ENCODE measurements at regions not wholly inside any gene's neighbourhood (a gene's known extent, or its start where the extent isn't known, plus 50 kb on each side); places are given as distances from the start of the nearest gene placed in this dataset.
"Not testable (repeated sequence)": the region's sequence is repeated elsewhere in the genome, so short reads cannot be mapped to it uniquely, and the experiment has no call there.

DNA sequence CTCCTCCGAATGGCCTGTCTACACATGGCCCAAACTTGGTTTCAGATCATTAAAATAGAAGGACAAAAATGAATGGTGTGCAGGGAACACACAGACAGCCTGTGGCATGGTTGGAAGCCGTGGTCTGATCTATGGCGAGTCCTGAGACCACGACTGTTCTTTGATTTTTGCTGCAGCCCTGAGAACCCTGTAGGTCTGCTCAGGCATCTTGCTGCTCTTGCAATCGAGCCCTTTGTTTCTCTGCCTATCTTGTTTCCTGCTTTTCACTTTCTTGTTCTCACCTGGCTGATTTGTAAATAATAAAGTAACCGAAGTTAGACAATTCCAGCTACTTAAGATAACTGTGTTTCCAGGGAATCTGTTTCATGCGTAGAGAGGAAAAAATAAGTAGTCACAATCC lies 54.1 kb upstream of the NBPF9 start:
- H3K27ac Mint-ChIP-seq; H3K36me3 Mint-ChIP-seq; ATAC-seq; DNase-seq (ENCODE audit: low spot score in 2 of 2); H3K9me3 Mint-ChIP-seq: not testable (repeated sequence)

GRCh38 chr1:149158308-149158707 lies 55.0 kb upstream of the NBPF9 start:
- ATAC-seq; DNase-seq (ENCODE audit: low spot score in 2 of 2); H3K27ac Mint-ChIP-seq; H3K36me3 Mint-ChIP-seq; H3K9me3 Mint-ChIP-seq: not testable (repeated sequence)

DNA sequence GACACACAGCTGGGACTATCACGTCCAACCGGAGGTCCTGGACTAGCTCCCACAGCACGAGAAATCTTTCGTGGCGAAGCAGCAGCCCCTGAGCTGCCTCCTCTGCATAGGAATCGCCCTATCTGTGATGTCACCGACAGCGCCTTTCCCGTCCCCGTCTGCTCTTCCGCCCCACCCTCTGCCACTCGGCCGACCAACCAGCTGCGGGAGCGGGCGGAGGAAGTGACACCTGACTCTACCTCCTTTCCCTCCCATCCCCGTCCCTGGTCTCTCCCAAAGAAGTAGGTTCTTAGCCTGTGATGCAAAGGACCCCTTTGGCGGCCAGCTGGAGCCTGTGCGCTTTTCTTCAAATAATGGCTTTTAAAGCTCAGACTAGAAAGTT lies 59.7 kb upstream of the NBPF9 start:
- ATAC-seq = peak; percentile 86 to 88
- H3K9me3 Mint-ChIP-seq; DNase-seq (ENCODE audit: low spot score in 2 of 2); H3K27ac Mint-ChIP-seq; H3K36me3 Mint-ChIP-seq: not testable (repeated sequence)

DNA sequence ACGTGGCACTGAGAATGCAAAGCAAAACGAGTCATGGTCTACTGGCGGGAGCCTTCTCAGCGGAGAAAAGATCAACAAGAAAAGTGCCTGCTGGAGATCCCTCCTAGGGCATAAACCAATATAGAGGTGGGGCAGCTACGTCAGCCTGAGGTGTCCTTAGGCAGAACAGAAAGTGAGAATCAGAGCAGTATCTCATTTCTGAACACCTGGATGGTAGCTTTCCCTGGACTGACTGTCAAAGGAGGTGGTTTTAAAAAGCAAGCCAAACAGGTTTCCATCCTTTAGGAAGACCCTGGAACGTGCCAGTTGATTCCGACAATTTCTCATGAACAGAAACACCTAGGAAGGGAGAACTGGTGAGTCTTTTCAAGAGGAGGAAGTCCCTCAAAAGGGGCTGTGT lies 71.4 kb upstream of the NBPF9 start:
- DNase-seq (ENCODE audit: low spot score in 2 of 2); H3K9me3 Mint-ChIP-seq; H3K36me3 Mint-ChIP-seq; ATAC-seq; H3K27ac Mint-ChIP-seq: not testable (repeated sequence)

- H3K36me3 Mint-ChIP-seq = not testable (repeated sequence)
These were observed 72.5 kb upstream of the NBPF9 start for GRCh38 chr1:149175812-149176211.

DNA sequence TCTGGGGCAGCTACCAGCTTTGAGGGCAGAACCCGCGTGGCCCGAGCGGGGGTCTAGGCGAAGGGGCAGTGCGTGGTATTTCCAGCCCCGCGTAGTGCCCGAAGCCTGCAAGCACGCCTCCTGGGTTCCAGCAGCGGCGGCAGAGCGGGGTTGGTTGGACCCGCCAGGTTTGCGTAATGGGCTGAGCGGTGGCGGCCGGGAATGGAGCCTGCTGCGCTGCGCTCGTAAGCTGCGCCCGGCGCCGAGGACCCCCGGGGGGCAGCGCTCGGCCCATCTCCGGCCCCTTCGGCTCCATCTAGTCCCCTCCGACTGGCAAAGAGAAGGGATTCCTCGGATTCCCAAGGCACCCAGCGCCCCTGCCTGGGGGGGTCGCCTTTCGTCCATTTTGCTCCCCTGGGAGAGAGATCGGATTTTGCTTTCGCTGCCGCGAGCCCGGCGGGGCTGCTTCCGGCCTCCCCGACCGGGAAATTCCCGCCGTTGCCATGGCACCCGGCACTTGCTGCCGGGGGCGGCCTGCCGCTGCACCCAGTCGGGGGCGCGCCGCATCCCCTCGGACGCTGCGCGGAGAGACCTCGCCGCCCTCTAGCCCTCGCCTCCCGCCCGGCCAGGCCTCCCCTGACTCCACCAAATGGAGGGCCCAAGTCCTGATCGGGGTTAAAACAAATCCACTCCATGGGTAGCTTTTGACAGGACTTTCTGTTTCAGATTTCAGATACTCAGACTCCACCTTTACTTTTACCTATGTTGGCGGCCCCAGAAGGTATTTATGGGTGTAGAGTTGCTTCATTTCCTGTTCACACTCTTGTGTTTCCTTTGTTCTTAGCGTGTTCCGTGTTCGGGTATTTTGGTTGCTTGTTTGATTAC lies 73.3 kb upstream of the NBPF9 start:
- DNase-seq (ENCODE audit: low spot score in 2 of 2) = peak; percentile 55 to 80
- not testable (repeated sequence) for H3K9me3 Mint-ChIP-seq, H3K36me3 Mint-ChIP-seq, ATAC-seq
- peak overlapping the region; percentile 81 to 85 for H3K27ac Mint-ChIP-seq

More at GRCh38 chr1:149175812-149176211, 72.5 kb upstream of the NBPF9 start:
- not testable (repeated sequence) for DNase-seq (ENCODE audit: low spot score in 2 of 2); ATAC-seq; H3K27ac Mint-ChIP-seq; H3K9me3 Mint-ChIP-seq

DNA sequence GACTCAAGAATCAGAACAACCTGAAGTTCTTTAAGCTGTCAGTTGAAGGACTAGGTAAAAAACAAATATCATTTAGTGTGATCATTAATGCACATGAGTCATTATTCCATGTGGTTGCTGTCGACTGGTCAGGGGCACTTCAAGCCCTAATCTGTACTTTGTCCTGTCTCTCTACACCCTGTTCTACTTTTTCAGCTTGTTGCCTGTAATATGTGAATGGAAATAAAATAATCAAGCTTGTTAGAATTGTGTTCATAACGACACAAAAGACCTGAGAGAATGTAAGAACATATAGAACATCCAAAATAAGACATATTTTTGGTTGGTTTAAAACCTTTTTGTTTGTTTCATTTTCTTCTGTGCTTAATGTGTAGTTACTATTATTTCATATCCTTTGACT lies 87.4 kb upstream of the NBPF9 start:
- not testable (repeated sequence) for H3K9me3 Mint-ChIP-seq; DNase-seq (ENCODE audit: low spot score in 2 of 2); H3K36me3 Mint-ChIP-seq; H3K27ac Mint-ChIP-seq; ATAC-seq

- not testable (repeated sequence) for H3K9me3 Mint-ChIP-seq; H3K36me3 Mint-ChIP-seq; ATAC-seq; DNase-seq (ENCODE audit: low spot score in 2 of 2); H3K27ac Mint-ChIP-seq
These were observed 93.3 kb upstream of the NBPF9 start for GRCh38 chr1:149196651-149197050.

DNA sequence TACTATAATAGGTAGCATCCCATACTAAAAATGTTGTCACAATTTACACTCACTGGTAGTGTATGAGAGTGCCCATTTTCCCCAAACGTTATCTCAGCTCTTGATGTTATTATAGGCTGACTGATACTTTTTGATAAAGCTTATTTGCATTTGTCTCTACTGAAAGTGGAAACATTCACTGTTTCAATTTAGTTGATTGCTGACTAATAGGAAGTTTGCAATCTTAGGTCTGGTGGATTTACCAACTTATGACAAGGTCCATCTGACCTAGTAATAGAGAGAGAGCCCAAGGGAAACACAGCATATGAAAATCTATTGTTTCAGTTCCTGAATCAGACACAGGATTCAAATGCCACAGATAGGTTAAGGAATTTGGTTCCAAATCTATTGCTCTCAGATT lies 97.2 kb upstream of the NBPF9 start:
- ATAC-seq = peak in 1 of 2 donors; percentile 33
- not testable (repeated sequence) for H3K9me3 Mint-ChIP-seq; DNase-seq (ENCODE audit: low spot score in 2 of 2); H3K36me3 Mint-ChIP-seq; H3K27ac Mint-ChIP-seq

- not testable (repeated sequence) for H3K36me3 Mint-ChIP-seq; ATAC-seq; H3K9me3 Mint-ChIP-seq; H3K27ac Mint-ChIP-seq; DNase-seq (ENCODE audit: low spot score in 2 of 2)
These were observed 98.9 kb upstream of the NBPF9 start for GRCh38 chr1:149202283-149202682.

DNA sequence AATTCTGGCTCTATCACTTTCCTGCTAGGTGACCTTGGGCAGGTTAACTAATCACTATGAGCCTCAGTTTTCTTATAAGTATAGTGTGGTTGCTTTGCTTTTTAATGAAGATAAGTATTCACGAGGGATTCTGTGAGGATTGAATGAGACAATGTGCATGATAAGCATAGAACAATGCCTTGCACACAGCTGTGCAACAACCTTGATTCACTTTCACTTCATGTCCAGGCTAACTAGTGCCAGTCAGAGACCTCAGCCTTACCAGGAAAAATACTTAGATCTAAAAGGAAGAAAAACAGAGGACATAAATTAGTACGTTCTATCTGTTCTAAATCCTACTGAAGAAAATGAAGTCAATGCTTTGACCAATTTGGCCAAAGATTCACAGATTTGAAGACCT lies 101.0 kb upstream of the NBPF9 start:
- not testable (repeated sequence) for H3K27ac Mint-ChIP-seq; DNase-seq (ENCODE audit: low spot score in 2 of 2); H3K36me3 Mint-ChIP-seq; ATAC-seq; H3K9me3 Mint-ChIP-seq

GRCh38 chr1:149208836-149209235 lies 105.5 kb upstream of the NBPF9 start:
- H3K27ac Mint-ChIP-seq; DNase-seq (ENCODE audit: low spot score in 2 of 2); H3K36me3 Mint-ChIP-seq; ATAC-seq; H3K9me3 Mint-ChIP-seq: not testable (repeated sequence)

- not testable (repeated sequence) for H3K36me3 Mint-ChIP-seq; H3K9me3 Mint-ChIP-seq; DNase-seq (ENCODE audit: low spot score in 2 of 2); ATAC-seq; H3K27ac Mint-ChIP-seq
These were observed 108.5 kb upstream of the NBPF9 start for GRCh38 chr1:149211757-149212420.

DNA sequence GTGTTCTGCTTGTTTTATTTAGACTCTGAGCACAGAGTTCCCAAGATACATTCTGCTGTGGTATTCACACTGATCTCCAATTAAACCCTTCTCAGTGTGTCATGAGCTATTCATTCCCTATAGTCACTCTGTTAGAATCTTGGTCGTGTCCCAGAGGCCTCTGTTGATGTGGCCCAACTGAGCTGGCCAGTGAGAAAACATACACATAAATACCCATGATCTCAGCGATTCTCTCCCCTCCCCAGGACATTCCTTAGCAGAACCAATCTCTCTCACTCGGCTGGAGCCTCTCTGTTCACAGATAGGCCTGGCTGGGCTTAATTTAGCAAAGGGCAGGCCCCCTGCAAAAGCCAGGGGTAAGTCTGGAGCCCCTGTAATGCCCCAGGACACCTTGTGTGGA lies 109.6 kb upstream of the NBPF9 start:
- not testable (repeated sequence) for DNase-seq (ENCODE audit: low spot score in 2 of 2); ATAC-seq; H3K36me3 Mint-ChIP-seq; H3K27ac Mint-ChIP-seq; H3K9me3 Mint-ChIP-seq

GRCh38 chr1:149213673-149214072 lies 110.3 kb upstream of the NBPF9 start:
- not testable (repeated sequence) for H3K9me3 Mint-ChIP-seq; H3K36me3 Mint-ChIP-seq; H3K27ac Mint-ChIP-seq; DNase-seq (ENCODE audit: low spot score in 2 of 2); ATAC-seq

DNA sequence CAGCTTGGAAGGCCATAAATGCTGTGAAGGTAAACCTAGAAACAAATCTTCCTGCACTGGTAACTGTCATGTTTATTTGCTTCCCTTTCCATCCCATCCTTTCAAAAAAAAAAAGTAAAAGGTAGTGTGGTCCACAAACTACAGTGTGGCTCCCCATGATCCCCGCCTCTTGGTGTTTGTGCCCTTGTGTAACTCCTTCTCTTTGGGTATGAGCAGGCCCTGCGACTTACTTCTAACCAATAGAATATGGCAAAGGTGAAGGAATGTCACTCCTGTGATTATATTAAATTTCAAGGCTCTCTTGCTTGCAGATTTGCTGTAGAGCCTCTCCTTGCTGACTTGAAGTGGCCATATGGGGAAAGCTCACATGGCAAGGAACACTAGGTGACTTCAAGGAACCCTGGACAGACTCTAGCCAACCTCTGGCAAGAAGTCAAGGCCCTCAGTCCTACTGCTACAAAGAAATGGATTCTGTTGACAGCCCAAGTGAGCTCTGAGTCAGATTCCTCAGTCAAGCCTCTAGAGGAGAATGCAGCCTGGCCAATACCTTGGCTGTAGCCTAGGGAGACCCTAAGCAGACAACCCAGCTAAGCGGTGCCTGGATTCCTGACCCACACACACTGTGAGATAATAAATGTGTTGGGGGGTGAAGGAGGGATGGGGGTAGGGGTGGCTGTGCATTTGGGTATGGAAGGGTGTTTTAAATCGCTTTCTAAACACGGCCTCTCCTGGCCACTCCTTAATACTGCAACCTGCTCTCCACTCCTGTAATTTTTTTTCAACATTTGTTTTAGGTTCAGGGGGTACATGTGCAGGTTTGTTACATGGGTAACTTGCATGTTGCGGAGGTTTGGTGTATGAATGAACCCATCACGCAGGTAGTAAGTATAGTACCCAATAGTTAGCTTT lies 115.0 kb upstream of the NBPF9 start:
- H3K9me3 Mint-ChIP-seq; ATAC-seq; DNase-seq (ENCODE audit: low spot score in 2 of 2); H3K27ac Mint-ChIP-seq; H3K36me3 Mint-ChIP-seq: not testable (repeated sequence)

DNA sequence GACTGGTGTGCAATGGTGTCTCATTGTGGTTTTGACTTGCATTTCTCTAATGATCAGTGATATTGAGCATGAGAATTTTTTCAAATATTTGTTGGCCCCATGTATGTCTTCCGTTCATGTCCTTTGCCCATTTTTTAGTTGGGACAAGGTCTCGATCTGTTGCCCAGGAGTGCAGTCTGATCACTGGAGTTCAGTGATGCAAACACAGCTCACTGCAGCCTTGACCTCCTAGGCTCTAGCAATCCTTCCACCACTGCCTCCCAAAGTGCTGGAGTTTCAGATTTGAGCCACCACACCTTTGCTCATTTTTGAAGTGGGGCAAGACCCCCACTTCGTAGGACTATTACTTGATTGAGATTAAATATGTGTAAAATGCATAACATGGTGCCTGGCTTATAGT lies 116.2 kb upstream of the NBPF9 start:
- not testable (repeated sequence) for H3K36me3 Mint-ChIP-seq; ATAC-seq; H3K9me3 Mint-ChIP-seq; H3K27ac Mint-ChIP-seq; DNase-seq (ENCODE audit: low spot score in 2 of 2)
